ENCODE measurements at regions not wholly inside any gene's neighbourhood (a gene's known extent, or its start where the extent isn't known, plus 50 kb on each side); places are given as distances from the start of the nearest gene placed in this dataset.

- Mint-ChIP-seq H3K36me3 (no peaks in the 10 kb centered on the region), H3K27ac (no peak overlapping the region), H3K27me3 (no peaks in the 10 kb centered on the region), H3K4me3 (no peak overlapping the region), H3K9me3 (no peaks in the 10 kb centered on the region), H3K4me1 (no peaks in the 10 kb centered on the region)
- ATAC-seq (ENCODE audit: low read depth) (no peak), DNase-seq (no peak)
- POLR2A ChIA-PET: no interaction called here
Observed at GRCh38 chrX:20825984-20826383, 548.2 kb upstream of the CNKSR2 start.

GRCh38 chrX:20803971-20804370 lies 537.3 kb upstream of the RPS6KA3 start:
- DNase-seq: no peak
- no peak overlapping the region for H3K27ac Mint-ChIP-seq
- no peaks in the 10 kb centered on the region for H3K36me3 Mint-ChIP-seq
- H3K9me3 Mint-ChIP-seq: peaks cover under 1% of the 10 kb centered on the region
- no peak for ATAC-seq (ENCODE audit: low read depth)
- POLR2A ChIA-PET: no interaction called here
- H3K27me3 Mint-ChIP-seq: no peaks in the 10 kb centered on the region
- no peak overlapping the region for H3K4me3 Mint-ChIP-seq
- H3K4me1 Mint-ChIP-seq: no peaks in the 10 kb centered on the region

- ATAC-seq (ENCODE audit: low read depth) (no peak), DNase-seq (no peak)
- H3K36me3 Mint-ChIP-seq: no peaks in the 10 kb centered on the region
- POLR2A ChIA-PET: no interaction called here
- no peak overlapping the region for H3K27ac Mint-ChIP-seq
- H3K9me3 Mint-ChIP-seq: peaks cover 1% of the 10 kb centered on the region
- no peak overlapping the region for H3K4me3 Mint-ChIP-seq
- no peaks in the 10 kb centered on the region for H3K27me3 Mint-ChIP-seq
- H3K4me1 Mint-ChIP-seq: no peaks in the 10 kb centered on the region
Observed at GRCh38 chrX:20802036-20802435, 535.3 kb upstream of the RPS6KA3 start.

GRCh38 chrX:20796450-20796849 lies 529.7 kb upstream of the RPS6KA3 start:
- H3K9me3 Mint-ChIP-seq: peaks cover 1% of the 10 kb centered on the region
- peaks cover 2% of the 10 kb centered on the region for H3K27me3 Mint-ChIP-seq
- DNase-seq (no peak), ATAC-seq (ENCODE audit: low read depth) (no peak)
- no peaks in the 10 kb centered on the region for H3K36me3 Mint-ChIP-seq
- no peaks in the 10 kb centered on the region for H3K4me1 Mint-ChIP-seq
- H3K27ac Mint-ChIP-seq: no peak overlapping the region
- no peak overlapping the region for H3K4me3 Mint-ChIP-seq
- POLR2A ChIA-PET: no interaction called here

- no peaks in the 10 kb centered on the region for H3K9me3 Mint-ChIP-seq
- peaks cover under 1% of the 10 kb centered on the region for H3K27me3 Mint-ChIP-seq
- no peak overlapping the region for H3K27ac Mint-ChIP-seq
- H3K4me3 Mint-ChIP-seq: no peak overlapping the region
- POLR2A ChIA-PET: no interaction called here
- no peak for DNase-seq
- ATAC-seq (ENCODE audit: low read depth): no peak
- no peaks in the 10 kb centered on the region for H3K4me1 Mint-ChIP-seq
- no peaks in the 10 kb centered on the region for H3K36me3 Mint-ChIP-seq
Observed at GRCh38 chrX:20789103-20789502, 522.4 kb upstream of the RPS6KA3 start.

- no peak for DNase-seq
- ATAC-seq (ENCODE audit: low read depth): no peak
- Mint-ChIP-seq H3K4me3 (no peak overlapping the region), H3K4me1 (no peaks in the 10 kb centered on the region), H3K9me3 (peaks cover under 1% of the 10 kb centered on the region), H3K27me3 (no peaks in the 10 kb centered on the region), H3K36me3 (no peaks in the 10 kb centered on the region), H3K27ac (no peak overlapping the region)
- POLR2A ChIA-PET: no interaction called here
Observed at GRCh38 chrX:20767346-20767745, 500.6 kb upstream of the RPS6KA3 start.

GRCh38 chrX:20756585-20756984 lies 489.9 kb upstream of the RPS6KA3 start:
- DNase-seq: no peak

GRCh38 chrX:20753076-20753475 lies 486.4 kb upstream of the RPS6KA3 start:
- H3K4me3 Mint-ChIP-seq: no peak overlapping the region
- no peaks in the 10 kb centered on the region for H3K36me3 Mint-ChIP-seq
- POLR2A ChIA-PET: no interaction called here
- ATAC-seq (ENCODE audit: low read depth) (no peak), DNase-seq (no peak)
- no peaks in the 10 kb centered on the region for H3K4me1 Mint-ChIP-seq
- no peaks in the 10 kb centered on the region for H3K9me3 Mint-ChIP-seq
- H3K27me3 Mint-ChIP-seq: no peaks in the 10 kb centered on the region
- no peak overlapping the region for H3K27ac Mint-ChIP-seq

More at GRCh38 chrX:20756585-20756984, 489.9 kb upstream of the RPS6KA3 start:
- Mint-ChIP-seq H3K9me3 (no peaks in the 10 kb centered on the region), H3K4me1 (no peaks in the 10 kb centered on the region), H3K4me3 (no peak overlapping the region), H3K27me3 (no peaks in the 10 kb centered on the region), H3K27ac (no peak overlapping the region), H3K36me3 (no peaks in the 10 kb centered on the region)
- ATAC-seq (ENCODE audit: low read depth): no peak
- POLR2A ChIA-PET: no interaction called here

- H3K27ac Mint-ChIP-seq: no peak overlapping the region
- no peak for ATAC-seq (ENCODE audit: low read depth)
Observed at GRCh38 chrX:20746690-20747089, 480.0 kb upstream of the RPS6KA3 start.

GRCh38 chrX:20743046-20743445 lies 476.3 kb upstream of the RPS6KA3 start:
- H3K9me3 Mint-ChIP-seq: no peaks in the 10 kb centered on the region
- DNase-seq: no peak
- H3K27ac Mint-ChIP-seq: no peak overlapping the region
- POLR2A ChIA-PET: no interaction called here
- ATAC-seq (ENCODE audit: low read depth): no peak
- no peaks in the 10 kb centered on the region for H3K36me3 Mint-ChIP-seq
- no peak overlapping the region for H3K4me3 Mint-ChIP-seq
- H3K27me3 Mint-ChIP-seq: peaks cover 4% of the 10 kb centered on the region
- H3K4me1 Mint-ChIP-seq: no peaks in the 10 kb centered on the region

More at GRCh38 chrX:20746690-20747089, 480.0 kb upstream of the RPS6KA3 start:
- no peaks in the 10 kb centered on the region for H3K36me3 Mint-ChIP-seq
- H3K4me1 Mint-ChIP-seq: no peaks in the 10 kb centered on the region
- H3K9me3 Mint-ChIP-seq: no peaks in the 10 kb centered on the region
- no peak for DNase-seq
- peaks cover 4% of the 10 kb centered on the region for H3K27me3 Mint-ChIP-seq
- POLR2A ChIA-PET: no interaction called here
- H3K4me3 Mint-ChIP-seq: no peak overlapping the region

- POLR2A ChIA-PET: no interaction called here
- H3K9me3 Mint-ChIP-seq: no peaks in the 10 kb centered on the region
- H3K27me3 Mint-ChIP-seq: peaks cover 4% of the 10 kb centered on the region
- H3K4me1 Mint-ChIP-seq: no peaks in the 10 kb centered on the region
- DNase-seq (no peak), ATAC-seq (ENCODE audit: low read depth) (no peak)
- no peaks in the 10 kb centered on the region for H3K36me3 Mint-ChIP-seq
- no peak overlapping the region for H3K27ac Mint-ChIP-seq
- no peak overlapping the region for H3K4me3 Mint-ChIP-seq
Observed at GRCh38 chrX:20742106-20742505, 475.4 kb upstream of the RPS6KA3 start.

- no peak for ATAC-seq (ENCODE audit: low read depth)
- H3K9me3 Mint-ChIP-seq: no peaks in the 10 kb centered on the region
- POLR2A ChIA-PET: no interaction called here
- DNase-seq: no peak
- H3K4me1 Mint-ChIP-seq: no peaks in the 10 kb centered on the region
- H3K27ac Mint-ChIP-seq: no peak overlapping the region
- H3K36me3 Mint-ChIP-seq: no peaks in the 10 kb centered on the region
- no peak overlapping the region for H3K4me3 Mint-ChIP-seq
- peaks cover 4% of the 10 kb centered on the region for H3K27me3 Mint-ChIP-seq
Observed at GRCh38 chrX:20740443-20740842, 473.7 kb upstream of the RPS6KA3 start.

GRCh38 chrX:20739038-20739745 lies 472.5 kb upstream of the RPS6KA3 start:
- ATAC-seq (ENCODE audit: low read depth): no peak
- no peaks in the 10 kb centered on the region for H3K9me3 Mint-ChIP-seq
- POLR2A ChIA-PET: no interaction called here
- no peak for DNase-seq
- no peaks in the 10 kb centered on the region for H3K36me3 Mint-ChIP-seq
- no peak overlapping the region for H3K4me3 Mint-ChIP-seq
- no peaks in the 10 kb centered on the region for H3K4me1 Mint-ChIP-seq
- no peak overlapping the region for H3K27ac Mint-ChIP-seq
- H3K27me3 Mint-ChIP-seq: peaks cover 4% of the 10 kb centered on the region

GRCh38 chrX:20729416-20729815 lies 462.7 kb upstream of the RPS6KA3 start:
- H3K4me1 Mint-ChIP-seq: no peaks in the 10 kb centered on the region
- H3K9me3 Mint-ChIP-seq: no peaks in the 10 kb centered on the region
- H3K27me3 Mint-ChIP-seq: no peaks in the 10 kb centered on the region
- no peak for DNase-seq
- H3K36me3 Mint-ChIP-seq: no peaks in the 10 kb centered on the region
- no peak overlapping the region for H3K4me3 Mint-ChIP-seq
- no peak overlapping the region for H3K27ac Mint-ChIP-seq
- POLR2A ChIA-PET: no interaction called here
- ATAC-seq (ENCODE audit: low read depth): no peak

- H3K27me3 Mint-ChIP-seq: no peaks in the 10 kb centered on the region
- H3K27ac Mint-ChIP-seq: no peak overlapping the region
- ATAC-seq (ENCODE audit: low read depth) (no peak), DNase-seq (no peak)
- POLR2A ChIA-PET: no interaction called here
- H3K9me3 Mint-ChIP-seq: no peaks in the 10 kb centered on the region
- H3K4me3 Mint-ChIP-seq: no peak overlapping the region
- H3K36me3 Mint-ChIP-seq: no peaks in the 10 kb centered on the region
- no peaks in the 10 kb centered on the region for H3K4me1 Mint-ChIP-seq
Observed at GRCh38 chrX:20727447-20727846, 460.7 kb upstream of the RPS6KA3 start.

All from activated naive CD8-positive, alpha-beta T cell treated with anti-CD3 and anti-CD28 coated beads, Interleukin-2, amount 10 ng/mL, durations not matched to agents 7 days and 5 days (primary cell).